OCI-LY3 (cell line): ENCODE measurements at regions not wholly inside any gene's neighbourhood (a gene's known extent, or its start where the extent isn't known, plus 50 kb on each side); places are given as distances from the start of the nearest gene placed in this dataset.

Experiments
- EZH2phosphoT487 ChIP-seq: fragments of 200-600 bp; shearing (Covaris generic); IDR thresholded peaks from 2 replicates; pipeline ENCODE4 v1.6.1; 2018; ENCODE audit warnings: antibody characterized with exemption, mixed run types, low read depth
- TF ChIP-seq, protein P1 (sequence below): fragments of 200-600, 300-600 bp; sonication (generic); IDR thresholded peaks from 2 replicates; pipeline ENCODE4 v1.5.1; 2014; ENCODE audit warnings: antibody characterized with exemption, low read length, low read depth

DNA sequence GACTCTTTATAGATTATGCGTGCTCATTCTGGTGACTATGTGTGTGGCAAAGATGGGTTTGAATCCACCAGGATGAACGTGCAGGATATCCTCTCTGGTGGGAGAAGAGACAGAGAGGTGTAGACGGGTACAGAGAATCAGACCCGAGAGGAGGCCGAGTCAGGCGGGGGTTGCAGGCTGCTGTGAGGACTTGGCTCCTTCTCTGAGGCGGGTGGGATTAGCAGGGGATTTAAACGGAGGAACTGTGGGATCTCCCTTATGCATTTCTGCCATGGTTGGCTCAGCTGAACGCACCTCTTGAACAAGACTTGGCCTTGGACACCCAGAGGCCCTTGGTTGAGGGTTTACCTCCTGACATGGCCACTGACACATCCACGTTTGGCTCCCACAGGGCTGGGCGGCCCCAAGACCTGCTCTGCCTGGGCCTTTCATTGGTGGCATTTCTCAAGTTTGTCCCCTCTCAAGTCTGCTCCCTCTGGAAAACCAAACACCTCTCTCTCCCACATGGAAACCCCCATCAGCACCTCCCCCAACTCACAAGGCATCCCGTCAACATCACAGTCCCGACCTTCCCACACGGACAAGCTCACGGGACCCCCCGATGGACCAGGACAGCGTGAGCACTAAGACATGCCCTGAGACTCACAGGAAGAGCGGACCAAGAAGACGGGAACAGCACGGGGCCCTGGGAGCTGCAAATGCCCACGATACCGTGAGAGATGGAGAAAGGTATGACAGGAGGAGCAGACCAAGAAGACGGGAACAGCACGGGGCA is 158.3 kb downstream of the RTP5 start:
- TF ChIP-seq, protein P1, sequence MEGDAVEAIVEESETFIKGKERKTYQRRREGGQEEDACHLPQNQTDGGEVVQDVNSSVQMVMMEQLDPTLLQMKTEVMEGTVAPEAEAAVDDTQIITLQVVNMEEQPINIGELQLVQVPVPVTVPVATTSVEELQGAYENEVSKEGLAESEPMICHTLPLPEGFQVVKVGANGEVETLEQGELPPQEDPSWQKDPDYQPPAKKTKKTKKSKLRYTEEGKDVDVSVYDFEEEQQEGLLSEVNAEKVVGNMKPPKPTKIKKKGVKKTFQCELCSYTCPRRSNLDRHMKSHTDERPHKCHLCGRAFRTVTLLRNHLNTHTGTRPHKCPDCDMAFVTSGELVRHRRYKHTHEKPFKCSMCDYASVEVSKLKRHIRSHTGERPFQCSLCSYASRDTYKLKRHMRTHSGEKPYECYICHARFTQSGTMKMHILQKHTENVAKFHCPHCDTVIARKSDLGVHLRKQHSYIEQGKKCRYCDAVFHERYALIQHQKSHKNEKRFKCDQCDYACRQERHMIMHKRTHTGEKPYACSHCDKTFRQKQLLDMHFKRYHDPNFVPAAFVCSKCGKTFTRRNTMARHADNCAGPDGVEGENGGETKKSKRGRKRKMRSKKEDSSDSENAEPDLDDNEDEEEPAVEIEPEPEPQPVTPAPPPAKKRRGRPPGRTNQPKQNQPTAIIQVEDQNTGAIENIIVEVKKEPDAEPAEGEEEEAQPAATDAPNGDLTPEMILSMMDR, result no peak
- TF ChIP-seq EZH2phosphoT487, result no peak
